ENCODE measurements at regions not wholly inside any gene's neighbourhood (a gene's known extent, or its start where the extent isn't known, plus 50 kb on each side); places are given as distances from the start of the nearest gene placed in this dataset.

- DNase-seq (ENCODE audit: insufficient read length, low spot score) (no peak), FAIRE-seq (no peak)
Observed at GRCh38 chr9:88233091-88233490, 94.8 kb upstream of the SPATA31C2 start.

GRCh38 chr9:88230612-88231011 lies 92.3 kb upstream of the SPATA31C2 start:
- no peak for FAIRE-seq
- no peak for DNase-seq (ENCODE audit: insufficient read length, low spot score)

DNA sequence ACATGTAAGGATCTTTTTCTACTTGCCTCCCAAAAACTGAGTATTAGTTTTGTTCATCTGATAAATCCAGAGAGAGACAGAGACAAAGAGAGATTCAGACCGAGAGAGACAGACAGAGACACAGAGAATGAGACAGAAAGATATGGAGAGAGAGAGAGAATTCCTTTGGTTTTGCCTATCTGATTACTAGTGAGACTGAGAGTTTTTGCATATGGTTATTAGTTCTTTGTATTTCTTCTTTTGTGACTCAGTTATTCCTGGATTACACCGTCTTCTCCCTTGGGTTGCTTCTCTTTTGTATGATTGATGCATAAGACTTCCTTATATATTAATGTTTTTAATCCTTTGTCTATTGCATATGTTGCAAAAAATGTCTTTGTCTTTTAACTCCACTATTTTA lies 91.2 kb upstream of the SPATA31C2 start:
- FAIRE-seq (no peak), DNase-seq (ENCODE audit: insufficient read length, low spot score) (no peak)

DNA sequence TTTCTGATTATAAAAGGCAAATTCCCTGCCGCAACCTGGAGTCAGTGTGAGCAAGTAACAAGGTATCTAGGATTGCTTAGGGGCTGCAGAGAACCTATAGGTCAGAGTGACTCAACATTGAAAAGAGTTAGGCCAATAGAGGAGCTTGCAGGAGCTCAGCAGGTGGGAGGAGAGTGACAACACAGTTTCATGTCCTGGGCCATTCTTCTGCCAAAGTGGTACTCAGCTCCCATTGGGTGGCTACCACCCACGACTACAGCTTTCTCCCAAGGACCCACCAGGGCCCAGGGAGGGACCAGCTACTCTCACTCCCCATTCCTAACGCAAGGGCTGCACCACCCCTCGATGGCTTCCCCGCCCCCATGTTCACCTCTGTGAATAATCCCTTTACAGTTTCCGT lies 86.7 kb upstream of the SPATA31C2 start:
- DNase-seq (ENCODE audit: insufficient read length, low spot score), result no peak
- no peak for FAIRE-seq

GRCh38 chr9:88221105-88221504 lies 82.8 kb upstream of the SPATA31C2 start:
- DNase-seq (ENCODE audit: insufficient read length, low spot score), result no peak
- no peak for FAIRE-seq

DNA sequence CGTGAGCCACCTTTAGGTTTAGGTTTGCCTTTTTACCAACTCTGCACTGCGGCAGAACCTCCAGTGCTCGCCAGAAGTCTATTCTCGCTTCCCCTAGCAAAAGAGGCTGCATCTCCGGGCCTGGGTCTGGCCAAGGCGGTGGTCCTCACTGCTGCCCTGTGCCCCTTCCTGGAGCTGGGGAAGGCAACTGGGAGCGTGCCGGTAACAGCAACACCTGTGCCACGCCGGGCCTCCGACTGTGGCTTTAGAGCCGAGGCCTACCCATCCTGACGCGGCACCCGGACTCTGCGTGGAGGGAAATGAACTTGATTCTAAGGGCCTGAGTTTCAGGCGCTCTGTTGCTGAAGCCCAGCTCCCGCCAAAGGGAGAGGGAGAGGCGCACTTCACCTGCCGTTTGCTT lies 82.4 kb upstream of the SPATA31C2 start:
- DNase-seq (ENCODE audit: insufficient read length, low spot score), result no peak
- no peak for FAIRE-seq

- DNase-seq (ENCODE audit: insufficient read length, low spot score) (no peak), FAIRE-seq (no peak)
Observed at GRCh38 chr9:88219601-88220000, 81.3 kb upstream of the SPATA31C2 start.

DNA sequence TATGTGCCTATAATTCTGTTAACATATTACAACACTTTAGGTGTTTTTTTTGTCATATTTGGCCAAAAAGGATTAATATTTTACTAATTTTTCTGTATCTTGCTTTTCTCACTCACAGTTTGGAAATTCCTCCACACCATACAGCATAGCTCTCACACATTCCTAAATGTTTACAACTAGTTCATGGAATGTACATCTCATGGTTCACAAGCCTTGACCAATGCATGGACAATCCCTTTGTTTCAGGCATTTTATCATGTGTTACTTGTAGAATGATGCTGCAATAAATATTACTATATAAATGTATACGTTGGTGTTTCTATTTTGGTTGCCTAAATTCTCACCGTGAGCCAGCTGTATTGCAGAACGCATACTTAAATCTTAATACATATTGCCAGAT lies 80.5 kb upstream of the SPATA31C2 start:
- FAIRE-seq, result no peak
- no peak for DNase-seq (ENCODE audit: insufficient read length, low spot score)

- DNase-seq (ENCODE audit: insufficient read length, low spot score) (no peak), FAIRE-seq (no peak)
Observed at GRCh38 chr9:88216126-88216995, 78.1 kb upstream of the SPATA31C2 start.

GRCh38 chr9:88215196-88216125 lies 77.2 kb upstream of the SPATA31C2 start:
- FAIRE-seq, result no peak

GRCh38 chr9:88202321-88202720 lies 64.0 kb upstream of the SPATA31C2 start:
- FAIRE-seq, result no peak
- DNase-seq (ENCODE audit: insufficient read length, low spot score), result no peak

More at GRCh38 chr9:88215196-88216125, 77.2 kb upstream of the SPATA31C2 start:
- DNase-seq (ENCODE audit: insufficient read length, low spot score), result no peak

DNA sequence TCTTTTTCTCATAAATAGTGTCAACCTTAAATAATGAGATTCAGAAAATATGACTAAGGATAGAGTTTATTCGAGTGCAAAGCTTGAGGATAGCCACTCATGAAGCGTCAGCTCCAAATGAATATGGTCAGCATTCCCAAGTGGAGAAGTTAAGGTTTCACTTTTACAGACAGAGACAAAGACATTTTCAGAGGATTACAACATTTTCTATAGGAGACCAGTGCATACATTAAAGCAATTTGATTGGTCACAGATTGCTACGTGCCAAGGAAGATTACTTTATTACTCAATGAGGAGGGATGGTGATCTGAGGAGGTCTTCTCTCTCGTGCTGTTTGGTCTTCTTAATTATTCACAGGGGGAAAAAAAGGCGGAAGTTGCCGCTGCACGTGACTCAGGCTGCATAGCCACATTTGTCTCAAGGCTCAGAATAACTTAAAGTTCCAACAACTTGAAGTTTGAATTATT lies 60.1 kb upstream of the SPATA31C2 start:
- no peak for DNase-seq (ENCODE audit: insufficient read length, low spot score)
- FAIRE-seq, result no peak

DNA sequence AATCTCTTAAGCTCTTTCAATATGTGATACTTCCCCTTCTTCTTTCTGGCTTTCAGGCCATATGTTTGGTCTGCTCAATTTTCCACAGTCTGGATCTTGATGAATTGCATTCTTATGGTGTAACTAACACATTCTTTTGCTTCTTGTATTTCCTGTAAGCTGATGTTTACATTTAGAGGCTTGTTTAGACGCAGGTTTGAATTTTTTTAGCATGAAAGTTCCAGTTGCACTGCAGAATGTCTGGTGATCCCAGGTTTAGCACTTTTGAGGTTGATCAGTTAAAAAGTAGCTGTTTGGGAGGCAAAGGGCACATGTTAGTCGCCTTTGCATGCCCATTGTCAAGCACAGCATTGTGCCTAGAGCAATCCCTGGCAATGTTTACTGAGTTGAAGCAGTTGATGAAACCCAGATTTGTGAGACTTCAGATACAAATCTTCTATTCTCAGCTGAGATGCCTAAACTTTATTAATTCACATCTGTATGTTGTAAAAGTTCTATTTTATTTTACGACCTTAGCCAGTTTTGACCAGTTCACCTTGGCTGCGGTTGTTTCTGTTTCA lies 59.6 kb upstream of the SPATA31C2 start:
- no peak for FAIRE-seq
- DNase-seq (ENCODE audit: insufficient read length, low spot score), result no peak

- DNase-seq (ENCODE audit: insufficient read length, low spot score) (no peak), FAIRE-seq (no peak)
Observed at GRCh38 chr9:88197016-88197415, 58.7 kb upstream of the SPATA31C2 start.

GRCh38 chr9:88196142-88196790 lies 58.0 kb upstream of the SPATA31C2 start:
- DNase-seq (ENCODE audit: insufficient read length, low spot score), result no peak
- no peak for FAIRE-seq

GRCh38 chr9:88193766-88194165 lies 55.5 kb upstream of the SPATA31C2 start:
- no peak for FAIRE-seq

DNA sequence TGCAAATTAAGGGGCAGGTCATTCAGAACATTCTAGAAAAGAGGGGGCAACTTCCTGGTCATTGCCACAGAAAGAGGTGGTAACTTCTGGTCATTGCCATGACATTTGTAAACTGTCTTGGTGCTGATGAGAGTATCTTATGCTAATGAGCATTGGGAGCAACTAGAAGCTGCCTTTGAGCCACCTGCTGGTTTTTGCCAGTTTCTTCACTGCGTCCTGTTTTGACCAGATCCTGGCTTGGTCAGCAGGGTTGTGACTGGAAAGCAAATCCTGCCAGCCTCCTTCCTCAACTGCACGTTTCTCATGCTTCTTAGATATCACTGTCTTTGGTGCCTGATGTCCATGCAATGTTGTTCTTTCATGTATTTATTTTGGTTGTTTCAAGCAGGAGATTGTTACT lies 53.2 kb upstream of the SPATA31C2 start:
- DNase-seq (ENCODE audit: insufficient read length, low spot score), result no peak
- no peak for FAIRE-seq

More at GRCh38 chr9:88193766-88194165, 55.5 kb upstream of the SPATA31C2 start:
- no peak for DNase-seq (ENCODE audit: insufficient read length, low spot score)

DNA sequence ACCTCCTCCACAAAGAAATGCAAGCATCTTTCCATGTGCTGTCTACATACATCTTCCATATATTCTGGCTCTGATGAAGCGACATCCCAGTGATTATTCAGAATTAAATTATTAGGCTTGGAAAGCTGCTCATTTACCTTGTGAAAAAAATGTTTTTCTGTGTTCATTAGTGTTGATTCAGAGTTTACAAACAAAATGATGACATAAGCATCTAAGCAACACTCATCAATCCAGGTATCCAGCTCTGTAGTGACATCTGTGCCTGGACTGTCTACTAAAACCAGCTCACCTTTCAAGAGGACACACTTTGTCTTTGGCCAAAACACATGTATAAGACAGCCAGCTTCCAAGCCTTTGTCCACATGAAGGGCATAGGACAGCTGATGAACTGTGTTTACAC lies 51.1 kb upstream of the SPATA31C2 start:
- no peak for DNase-seq (ENCODE audit: insufficient read length, low spot score)
- FAIRE-seq, result no peak
